HG03060 (cell line): ENCODE measurements at regions not wholly inside any gene's neighbourhood (a gene's known extent, or its start where the extent isn't known, plus 50 kb on each side); places are given as distances from the start of the nearest gene placed in this dataset.

Experiments
- ATAC-seq: cut with Tn5 transposase; IDR thresholded peaks from one replicate; pipeline ENCODE4 v1.9.1; 2021; ENCODE audit warnings: low read depth, moderate number of reproducible peaks; ENCODE audit not compliant: unreplicated experiment

DNA sequence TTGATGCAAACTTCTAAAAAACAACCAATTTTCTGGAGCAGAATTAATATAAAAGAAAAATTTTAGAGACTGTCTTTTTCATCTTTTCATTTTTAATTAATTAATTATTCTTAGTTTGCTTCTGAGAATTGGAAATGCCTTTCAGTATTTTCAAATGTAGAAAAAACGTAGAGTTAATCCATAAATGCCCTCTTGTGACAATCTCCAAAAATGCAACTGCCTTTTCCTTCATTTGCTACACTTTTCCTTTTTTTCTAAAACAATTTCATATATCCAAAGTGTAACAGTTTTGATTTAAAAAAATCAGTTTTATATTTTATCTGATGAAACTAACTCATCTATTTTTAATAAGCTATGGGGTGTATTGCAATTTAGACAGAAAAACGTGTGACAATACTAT, 409.3 kb downstream of the PRKD1 start:
- no peak for ATAC-seq

DNA sequence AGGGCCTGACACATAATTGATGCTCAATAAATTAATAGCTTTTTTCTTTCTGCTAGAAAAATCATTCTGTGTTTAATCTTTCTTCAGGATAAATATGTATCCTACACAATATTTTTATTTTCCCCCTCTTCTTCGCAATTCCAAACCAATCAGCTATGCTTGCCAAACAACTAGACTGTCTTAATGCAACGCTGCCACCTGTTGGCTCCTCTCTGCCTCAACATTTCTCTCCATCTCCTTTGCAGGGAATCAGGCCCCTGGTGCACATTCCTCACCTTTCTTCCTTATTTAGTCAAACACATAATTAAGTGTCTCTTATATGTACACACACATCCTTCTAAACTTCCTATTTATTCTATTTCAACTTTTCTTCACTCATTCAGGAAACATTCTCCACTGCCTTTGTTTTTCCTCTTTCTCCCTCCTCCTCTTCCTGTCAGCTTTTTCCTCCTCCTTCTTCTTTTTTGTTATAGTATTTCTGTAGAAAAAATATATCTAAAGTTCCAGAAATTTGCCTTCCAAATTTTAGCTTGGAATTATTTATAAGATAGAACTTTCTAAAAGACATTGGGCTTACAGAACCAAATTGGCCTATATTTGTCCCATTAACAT, 406.0 kb downstream of the PRKD1 start:
- ATAC-seq = no peak
